HEK293T (cell line): ENCODE measurements at regions not wholly inside any gene's neighbourhood (a gene's known extent, or its start where the extent isn't known, plus 50 kb on each side); places are given as distances from the start of the nearest gene placed in this dataset.

Experiments used
- ARNT ChIP-seq: fragments of 450-650 bp; IDR thresholded peaks from 2 replicates; pipeline ENCODE4 v1.6.1; 2017; ENCODE audit warnings: mild to moderate bottlenecking
- FOXK2 ChIP-seq: fragments of 450-650 bp; IDR thresholded peaks from 2 replicates; pipeline ENCODE4 v1.6.1; 2016; ENCODE audit warnings: mild to moderate bottlenecking
- FOXM1 ChIP-seq: fragments of 450-650 bp; IDR thresholded peaks from 2 replicates; pipeline ENCODE4 v1.6.1; 2017; ENCODE audit warnings: mild to moderate bottlenecking, borderline replicate concordance
- NFRKB ChIP-seq: fragments of 450-650 bp; IDR thresholded peaks from 2 replicates; pipeline ENCODE4 v1.6.1; 2016; ENCODE audit warnings: mild to moderate bottlenecking, moderate library complexity
- SP1 ChIP-seq: fragments of 450-650 bp; IDR thresholded peaks from 2 replicates; pipeline ENCODE4 v1.6.1; 2017
- TARDBP ChIP-seq: fragments of 450-650 bp; IDR thresholded peaks from 2 replicates; pipeline ENCODE4 v1.6.1; 2016

DNA sequence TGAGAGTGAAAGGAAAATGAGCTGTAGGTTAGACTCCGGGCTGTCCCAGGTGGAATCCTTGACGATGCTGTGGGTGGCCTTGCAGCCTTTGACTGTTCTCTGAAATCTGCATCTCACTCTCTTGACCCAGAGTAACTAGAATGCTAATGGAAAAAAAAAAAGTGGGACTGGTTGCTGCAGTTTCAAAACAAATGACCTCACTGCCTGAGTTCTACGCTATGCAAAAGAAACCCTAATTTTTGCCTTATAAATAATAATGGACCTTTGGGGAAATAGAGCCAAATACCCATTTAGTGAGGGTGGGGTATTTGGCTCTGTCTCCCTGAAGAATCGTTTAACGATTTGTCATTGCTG, 309.7 kb upstream of the C2CD4B start:
- TF ChIP-seq TARDBP (no peak), NFRKB (no peak), FOXM1 (no peak), FOXK2 (no peak), SP1 (no peak), ARNT (no peak)
